ENCODE measurements at regions not wholly inside any gene's neighbourhood (a gene's known extent, or its start where the extent isn't known, plus 50 kb on each side); places are given as distances from the start of the nearest gene placed in this dataset.

- Mint-ChIP-seq H3K4me3 (no peak overlapping the region), H3K27me3 (no peaks in the 10 kb centered on the region), H3K9me3 (no peaks in the 10 kb centered on the region), H3K27ac (no peak overlapping the region), H3K36me3 (no peaks in the 10 kb centered on the region), H3K4me1 (ENCODE audit: unreplicated experiment) (no peaks in the 10 kb centered on the region)
- TF ChIP-seq CTCF (conservative IDR thresholded peaks at IDR 0.05), result no peak
- DNase-seq (ENCODE audit: extremely low spot score, unreplicated experiment), result no peak
These were observed 407.0 kb downstream of the SUCLG1 start for GRCh38 chr2:84052043-84052442.

GRCh38 chr2:84048964-84049363, 410.1 kb downstream of the SUCLG1 start:
- H3K4me1 Mint-ChIP-seq (ENCODE audit: unreplicated experiment), result no peaks in the 10 kb centered on the region
- no peaks in the 10 kb centered on the region for H3K27me3 Mint-ChIP-seq
- H3K9me3 Mint-ChIP-seq, result no peaks in the 10 kb centered on the region
- no peak overlapping the region for H3K27ac Mint-ChIP-seq
- no peaks in the 10 kb centered on the region for H3K36me3 Mint-ChIP-seq
- no peak overlapping the region for H3K4me3 Mint-ChIP-seq
- TF ChIP-seq CTCF (conservative IDR thresholded peaks at IDR 0.05), result no peak
- DNase-seq (ENCODE audit: extremely low spot score, unreplicated experiment), result no peak

- Mint-ChIP-seq H3K36me3 (no peaks in the 10 kb centered on the region), H3K27me3 (peaks cover 4% of the 10 kb centered on the region), H3K9me3 (no peaks in the 10 kb centered on the region), H3K4me1 (ENCODE audit: unreplicated experiment) (peaks cover 9% of the 10 kb centered on the region), H3K4me3 (no peak overlapping the region), H3K27ac (no peak overlapping the region)
- DNase-seq (ENCODE audit: extremely low spot score, unreplicated experiment), result no peak
- TF ChIP-seq CTCF (conservative IDR thresholded peaks at IDR 0.05), result no peak
These were observed 417.6 kb downstream of the SUCLG1 start for GRCh38 chr2:84041506-84041905.

GRCh38 chr2:84040281-84040680, 418.8 kb downstream of the SUCLG1 start:
- H3K27me3 Mint-ChIP-seq, result peaks cover 4% of the 10 kb centered on the region
- H3K4me3 Mint-ChIP-seq, result no peak overlapping the region
- no peaks in the 10 kb centered on the region for H3K36me3 Mint-ChIP-seq
- H3K27ac Mint-ChIP-seq, result no peak overlapping the region
- no peaks in the 10 kb centered on the region for H3K9me3 Mint-ChIP-seq
- no peak for DNase-seq (ENCODE audit: extremely low spot score, unreplicated experiment)
- TF ChIP-seq CTCF (conservative IDR thresholded peaks at IDR 0.05), result no peak
- H3K4me1 Mint-ChIP-seq (ENCODE audit: unreplicated experiment), result peaks cover 9% of the 10 kb centered on the region

- no peaks in the 10 kb centered on the region for H3K36me3 Mint-ChIP-seq
- no peak overlapping the region for H3K4me3 Mint-ChIP-seq
- DNase-seq (ENCODE audit: extremely low spot score, unreplicated experiment), result no peak
- TF ChIP-seq CTCF (conservative IDR thresholded peaks at IDR 0.05), result no peak
- H3K27me3 Mint-ChIP-seq, result peaks cover 4% of the 10 kb centered on the region
- H3K4me1 Mint-ChIP-seq (ENCODE audit: unreplicated experiment), result peaks cover 9% of the 10 kb centered on the region
- no peaks in the 10 kb centered on the region for H3K9me3 Mint-ChIP-seq
- no peak overlapping the region for H3K27ac Mint-ChIP-seq
These were observed 420.2 kb downstream of the SUCLG1 start for GRCh38 chr2:84038866-84039265.

- H3K4me3 Mint-ChIP-seq, result no peak overlapping the region
- H3K4me1 Mint-ChIP-seq (ENCODE audit: unreplicated experiment), result no peaks in the 10 kb centered on the region
- TF ChIP-seq CTCF (conservative IDR thresholded peaks at IDR 0.05), result no peak
- no peak overlapping the region for H3K27ac Mint-ChIP-seq
- no peak for DNase-seq (ENCODE audit: extremely low spot score, unreplicated experiment)
- no peaks in the 10 kb centered on the region for H3K27me3 Mint-ChIP-seq
- peaks cover 5% of the 10 kb centered on the region for H3K9me3 Mint-ChIP-seq
- H3K36me3 Mint-ChIP-seq, result no peaks in the 10 kb centered on the region
These were observed 425.6 kb downstream of the SUCLG1 start for GRCh38 chr2:84033347-84033974.
